ENCODE measurements at regions not wholly inside any gene's neighbourhood (a gene's known extent, or its start where the extent isn't known, plus 50 kb on each side); places are given as distances from the start of the nearest gene placed in this dataset.

DNA sequence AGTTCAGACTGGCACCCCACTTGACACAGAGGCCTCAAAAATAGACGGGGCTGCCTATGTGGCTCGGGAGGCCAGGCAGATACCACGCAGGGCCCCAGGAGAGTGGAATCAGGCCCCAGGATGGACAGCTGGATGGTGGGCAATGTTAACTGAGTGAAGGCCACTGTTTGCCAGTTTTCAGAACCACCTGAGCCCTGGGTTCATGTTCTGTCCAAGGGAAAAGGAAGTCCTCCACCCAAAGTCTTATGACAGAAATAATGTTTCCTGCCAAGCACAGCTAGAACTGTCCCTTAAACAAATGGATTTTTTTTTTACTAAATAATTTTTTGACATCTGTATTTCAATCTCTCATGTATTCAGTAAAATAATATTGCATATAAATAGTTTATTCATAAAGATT is 228.4 kb downstream of the KLF13 start:
- DNase-seq (ENCODE audit: low read depth), result no peak

GRCh38 chr15:31556494-31557150 is 230.0 kb downstream of the KLF13 start:
- no peak for DNase-seq (ENCODE audit: low read depth)

DNA sequence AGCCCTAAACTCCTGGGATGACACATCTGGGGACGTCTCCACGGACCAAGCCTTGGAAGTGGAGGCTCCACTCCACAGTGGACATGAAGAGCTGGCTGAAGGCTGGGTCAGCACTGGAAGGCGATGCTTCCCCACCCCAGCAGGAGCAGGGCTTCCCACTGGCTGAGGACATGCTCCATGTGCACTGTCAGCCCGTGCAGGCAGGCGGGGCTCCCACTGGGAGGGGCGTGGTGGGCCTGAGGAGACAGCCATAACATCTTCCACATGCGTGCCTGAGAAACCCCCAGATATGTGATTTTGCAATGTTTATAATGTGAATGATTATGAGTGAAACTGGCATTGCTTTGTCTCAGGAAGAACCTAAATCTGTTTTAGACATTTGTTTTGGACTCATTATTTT is 231.3 kb downstream of the KLF13 start:
- DNase-seq (ENCODE audit: low read depth), result no peak

GRCh38 chr15:31558840-31559239 is 232.2 kb downstream of the KLF13 start:
- DNase-seq (ENCODE audit: low read depth), result no peak

DNA sequence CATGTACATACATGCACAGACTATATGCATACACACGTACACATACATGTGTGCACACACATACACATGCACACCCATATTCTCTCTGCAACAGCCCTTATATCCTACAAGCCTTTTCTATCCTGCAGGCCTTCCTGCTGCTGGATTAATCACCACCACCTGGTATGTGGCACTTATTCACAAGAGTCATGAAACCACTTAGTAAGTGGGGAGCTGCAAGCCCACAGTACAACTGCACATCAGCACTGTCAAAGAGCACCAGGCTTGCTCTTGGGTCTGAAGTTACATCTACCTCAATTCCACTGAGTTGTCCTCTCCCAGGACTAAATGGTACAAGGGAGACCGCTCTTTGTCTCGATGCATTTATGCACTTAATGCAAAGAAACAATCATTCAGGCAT is 233.2 kb downstream of the KLF13 start:
- no peak for DNase-seq (ENCODE audit: low read depth)

DNA sequence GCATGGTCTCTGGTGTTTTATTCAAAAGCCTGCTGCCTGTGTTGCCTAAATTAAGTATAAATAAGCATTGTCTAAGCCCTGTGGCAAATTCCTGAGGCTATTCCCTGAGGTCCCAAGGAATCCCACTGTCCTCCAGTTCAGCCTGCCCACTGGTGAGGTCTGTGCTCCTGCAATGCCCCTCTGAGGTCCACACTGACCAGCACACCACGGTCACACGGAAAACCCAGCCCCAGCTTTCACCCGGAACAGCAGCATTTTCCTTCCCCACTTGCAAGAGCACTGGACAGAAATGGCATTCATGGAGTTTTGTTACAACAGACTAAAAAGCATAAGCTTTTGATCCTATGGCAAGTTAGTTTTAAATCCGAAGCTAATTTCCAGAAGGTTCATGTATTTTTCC is 234.0 kb downstream of the KLF13 start:
- no peak for DNase-seq (ENCODE audit: low read depth)

GRCh38 chr15:31561156-31561555 is 234.5 kb downstream of the KLF13 start:
- DNase-seq (ENCODE audit: low read depth), result no peak

GRCh38 chr15:31563001-31563400 is 236.4 kb downstream of the KLF13 start:
- no peak for DNase-seq (ENCODE audit: low read depth)

GRCh38 chr15:31563421-31563820 is 236.8 kb downstream of the KLF13 start:
- DNase-seq (ENCODE audit: low read depth), result no peak

DNA sequence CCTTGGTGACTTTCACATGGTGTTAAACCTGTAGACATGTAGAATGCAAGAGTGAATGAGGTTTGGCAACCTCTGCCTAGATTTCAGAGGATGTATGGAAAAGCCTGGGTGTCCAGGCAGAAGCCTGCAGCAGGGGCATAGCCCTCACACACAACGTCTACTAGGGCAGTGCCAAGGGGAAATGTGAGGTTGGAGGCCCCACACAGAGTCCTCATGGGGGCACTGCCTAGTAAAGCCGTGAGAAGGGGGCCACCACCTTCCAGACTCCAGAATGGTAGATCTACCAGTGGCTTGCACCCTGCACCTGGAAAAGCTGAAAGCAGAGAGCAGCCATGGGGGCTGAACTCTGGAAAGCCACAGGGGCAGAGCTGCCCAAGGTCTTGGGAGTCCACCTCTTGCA is 241.2 kb downstream of the KLF13 start:
- DNase-seq (ENCODE audit: low read depth), result no peak

- DNase-seq (ENCODE audit: low read depth), result no peak
Measured at GRCh38 chr15:31569836-31570235, 243.2 kb downstream of the KLF13 start.

- no peak for DNase-seq (ENCODE audit: low read depth)
Measured at GRCh38 chr15:31570591-31570990, 244.0 kb downstream of the KLF13 start.

- no peak for DNase-seq (ENCODE audit: low read depth)
Measured at GRCh38 chr15:31571676-31572075, 245.0 kb downstream of the KLF13 start.

DNA sequence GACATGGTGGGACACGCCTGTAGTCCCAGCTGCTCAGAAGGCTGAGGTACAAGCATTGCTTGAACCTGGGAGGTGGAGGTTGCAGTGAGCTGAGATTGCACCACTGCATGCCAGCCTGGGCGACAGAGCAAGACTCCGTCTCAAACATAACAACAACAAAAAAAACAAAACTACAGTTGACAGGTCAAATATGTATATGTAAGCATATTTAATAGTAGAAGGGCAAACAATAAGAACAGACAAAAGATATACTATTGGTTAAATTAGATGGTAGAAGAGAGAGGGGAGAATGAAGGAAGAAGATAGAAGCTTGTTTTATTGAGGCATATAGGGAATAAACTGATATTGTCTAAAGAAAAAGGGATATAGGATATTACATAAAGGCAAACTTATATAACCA is 247.1 kb downstream of the KLF13 start:
- no peak for DNase-seq (ENCODE audit: low read depth)

- DNase-seq (ENCODE audit: low read depth), result no peak
Measured at GRCh38 chr15:31574766-31575165, 248.1 kb downstream of the KLF13 start.

DNA sequence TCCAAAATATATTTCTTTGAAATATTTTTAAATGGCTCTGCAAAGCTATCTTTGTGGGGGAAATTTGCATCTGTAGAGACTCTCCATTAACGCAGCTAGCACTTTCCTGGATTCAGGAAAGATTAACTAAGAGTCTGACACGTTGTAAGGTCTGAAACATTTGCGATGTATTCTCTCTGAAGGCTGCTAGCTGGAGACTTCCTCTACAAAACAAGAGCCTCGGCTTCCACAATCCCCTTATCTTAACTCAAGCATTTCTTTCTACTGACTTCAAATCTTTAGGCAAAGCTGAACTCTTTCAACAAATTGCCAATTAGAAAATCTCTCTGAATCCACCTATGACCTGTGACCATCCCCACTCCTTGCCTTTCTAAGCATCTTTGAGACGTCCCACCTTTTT is 250.5 kb downstream of the KLF13 start:
- DNase-seq (ENCODE audit: low read depth), result no peak

DNA sequence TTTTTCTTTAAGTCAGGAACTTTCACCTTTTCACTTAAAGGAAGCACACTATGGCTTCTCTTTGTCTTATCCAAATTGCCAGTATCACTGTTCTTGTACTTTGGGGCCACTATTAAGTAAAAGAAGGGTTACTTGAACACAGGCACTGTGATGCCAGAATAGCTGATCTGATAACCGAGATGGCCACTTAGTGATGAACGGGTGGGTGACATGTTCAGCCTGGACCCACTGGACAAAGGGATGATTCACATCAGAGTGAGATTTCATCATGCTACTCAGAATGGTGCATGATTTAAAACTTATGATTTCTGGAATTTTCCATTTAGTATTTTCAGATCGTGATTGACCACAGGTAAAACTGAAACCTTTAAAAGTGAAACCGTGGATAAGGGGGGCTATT is 252.6 kb downstream of the KLF13 start:
- DNase-seq (ENCODE audit: low read depth), result no peak

DNA sequence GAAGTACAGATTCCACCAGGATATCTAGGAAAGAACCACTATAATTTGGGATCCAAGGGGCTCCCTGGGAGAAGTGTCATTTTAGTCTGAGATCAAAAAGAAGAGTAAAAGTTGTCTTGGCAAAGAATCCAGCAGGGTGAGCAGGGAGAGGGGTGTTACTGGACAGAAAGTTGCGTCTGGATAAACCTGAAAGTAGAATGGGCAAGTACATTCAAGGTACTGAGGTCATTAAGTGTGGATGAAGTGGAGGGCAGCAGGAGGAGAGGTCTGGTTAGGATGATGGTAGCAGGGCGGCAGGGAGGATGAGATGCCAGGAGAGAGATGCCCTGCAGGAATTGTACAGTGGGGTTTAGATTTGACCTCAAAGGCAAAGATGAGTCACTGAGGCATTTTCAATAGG is 253.3 kb downstream of the KLF13 start:
- DNase-seq (ENCODE audit: low read depth), result no peak

DNA sequence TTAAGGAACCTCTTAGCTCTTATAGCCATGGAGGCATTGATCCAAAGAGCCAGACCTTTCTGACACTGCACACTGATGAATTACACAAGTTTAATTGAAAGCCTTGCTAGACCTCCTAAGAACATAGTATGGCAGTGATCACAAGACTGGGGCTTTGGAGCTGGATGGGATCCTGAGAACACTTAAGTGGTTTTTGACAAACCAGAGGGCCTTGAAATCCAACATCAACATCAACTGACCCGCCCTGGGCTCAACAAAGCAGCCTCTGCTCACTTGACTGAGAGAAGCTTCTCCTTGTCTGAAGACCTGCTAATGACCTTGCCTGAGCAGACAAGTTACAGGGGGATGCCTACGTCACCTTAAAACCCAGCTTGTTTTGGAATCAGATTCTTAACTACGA is 257.6 kb downstream of the KLF13 start:
- no peak for DNase-seq (ENCODE audit: low read depth)

DNA sequence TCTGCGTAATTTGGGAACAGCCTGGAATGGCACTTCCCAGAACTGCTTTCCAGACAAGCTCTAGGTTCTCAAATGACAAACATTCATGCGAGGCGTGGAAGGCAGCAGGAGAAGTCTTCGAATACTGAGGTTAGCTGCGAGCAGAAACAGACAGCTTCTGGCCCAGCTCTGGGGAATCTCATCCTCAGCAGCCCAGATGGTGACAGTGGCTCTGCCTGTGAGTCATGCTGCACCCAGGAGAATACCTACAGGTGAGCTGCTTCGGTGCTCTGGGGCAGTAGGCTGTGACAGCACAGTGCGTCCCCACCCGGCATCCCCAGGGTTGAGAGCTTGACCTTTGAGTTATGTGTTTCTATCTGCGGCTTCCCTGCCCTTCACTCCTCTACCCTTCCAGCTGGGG is 258.6 kb downstream of the KLF13 start:
- DNase-seq (ENCODE audit: low read depth), result no peak

GRCh38 chr15:31586841-31587240 is 260.2 kb downstream of the KLF13 start:
- no peak for DNase-seq (ENCODE audit: low read depth)

DNA sequence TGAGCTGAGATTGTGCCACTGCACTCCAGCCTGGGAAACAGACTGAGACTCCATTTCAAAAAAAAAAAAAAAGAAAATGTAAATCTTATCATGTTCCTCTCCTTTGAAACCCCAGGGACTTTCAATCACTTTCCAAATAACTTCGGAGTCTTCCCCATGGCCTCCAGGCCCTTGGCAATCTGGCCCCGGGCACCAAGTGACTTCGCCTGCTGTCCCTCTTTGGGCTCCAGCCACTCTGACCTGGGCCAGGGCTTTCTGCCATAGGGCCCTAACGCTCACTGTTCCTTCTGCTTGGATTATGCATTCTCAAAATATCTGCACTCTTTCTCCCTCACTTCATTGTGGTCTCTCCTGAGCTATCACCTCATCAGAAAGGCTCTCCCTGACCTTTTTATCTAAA is 260.9 kb downstream of the KLF13 start:
- no peak for DNase-seq (ENCODE audit: low read depth)

GRCh38 chr15:31590609-31591008 is 264.0 kb downstream of the KLF13 start:
- no peak for DNase-seq (ENCODE audit: low read depth)

DNA sequence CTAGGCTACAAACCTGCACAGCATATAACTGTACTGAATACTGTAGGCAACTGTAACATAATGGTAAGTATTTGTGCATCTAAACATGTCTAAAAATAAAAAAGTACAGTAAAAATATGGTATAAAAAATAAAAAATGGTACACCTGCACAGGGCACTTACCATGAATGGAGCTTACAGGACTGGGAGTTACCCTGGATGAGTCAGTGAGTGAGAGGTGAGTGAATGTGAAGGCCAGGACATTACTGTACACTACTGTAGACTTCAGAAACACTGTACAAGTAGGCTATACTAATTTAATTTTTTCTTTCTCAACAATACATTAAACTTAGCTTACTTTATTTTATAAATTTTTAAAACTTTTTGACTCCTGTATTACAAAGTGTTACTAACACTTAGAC is 265.3 kb downstream of the KLF13 start:
- DNase-seq (ENCODE audit: low read depth), result no peak

DNA sequence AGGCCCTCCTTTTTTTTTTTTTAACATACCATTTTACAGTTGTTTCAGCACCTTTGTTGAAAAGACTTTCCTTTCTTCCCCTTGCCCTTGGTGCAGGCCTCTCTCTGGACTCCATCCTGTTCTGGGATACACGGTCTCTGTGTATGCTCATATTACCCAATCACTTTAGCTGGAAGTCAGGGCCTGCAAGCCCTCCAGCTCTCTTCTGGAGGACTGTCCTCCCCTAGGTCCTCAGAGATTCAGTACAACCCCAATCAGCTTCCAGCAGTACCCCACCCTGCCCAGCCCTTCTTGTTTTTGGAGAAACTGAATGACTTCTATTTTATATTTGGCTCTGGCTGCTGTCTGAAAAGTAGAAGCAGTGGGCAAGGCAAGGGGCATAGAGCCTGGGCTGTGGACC is 270.8 kb downstream of the KLF13 start:
- DNase-seq (ENCODE audit: low read depth), result no peak

Measured in activated T-helper 1 cell treated with Interleukin-2 at 50 U/mL for 16 hours (primary cell).